A549 (cell line): ENCODE measurements at regions not wholly inside any gene's neighbourhood (a gene's known extent, or its start where the extent isn't known, plus 50 kb on each side); places are given as distances from the start of the nearest gene placed in this dataset.

Experiments
- HOXB5 ChIP-seq: fragments of 250-450 bp; sonication (Bioruptor Pico); IDR thresholded peaks from 2 replicates; pipeline ENCODE4 v1.5.0; 2020; ENCODE audit warnings: mild to moderate bottlenecking, moderate library complexity
- TF ChIP-seq, protein P1 (sequence below): fragments of >200 bp; sonication (Bioruptor Twin); formaldehyde crosslinking; IDR thresholded peaks from 3 replicates; pipeline ENCODE4 v1.5.1; 2016
- TF ChIP-seq, protein P2 (sequence below): IDR thresholded peaks from 2 replicates; pipeline ENCODE4 v1.6.1; 2012; ENCODE audit warnings: low read depth, borderline replicate concordance

DNA sequence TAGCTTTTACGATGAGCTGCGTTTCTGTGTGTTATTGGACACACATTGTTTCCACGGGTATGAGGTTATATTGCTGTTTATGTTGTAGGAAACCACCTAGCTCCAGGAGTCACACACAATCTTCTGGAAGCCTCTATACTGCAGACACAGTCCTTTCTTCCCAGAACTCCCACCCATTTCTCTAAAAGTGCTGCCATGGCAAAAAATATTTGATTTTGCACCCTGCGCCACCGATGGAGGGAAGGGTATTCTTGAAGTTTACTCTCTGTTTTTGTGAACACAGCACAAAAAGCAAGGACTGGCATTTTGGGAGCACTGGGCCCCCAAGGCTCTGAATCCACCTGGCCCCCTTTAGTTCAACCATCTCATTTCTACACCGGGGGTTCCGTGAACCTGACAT lies 187.5 kb downstream of the ICE1 start:
- no peak for TF ChIP-seq HOXB5
- TF ChIP-seq, protein P1, sequence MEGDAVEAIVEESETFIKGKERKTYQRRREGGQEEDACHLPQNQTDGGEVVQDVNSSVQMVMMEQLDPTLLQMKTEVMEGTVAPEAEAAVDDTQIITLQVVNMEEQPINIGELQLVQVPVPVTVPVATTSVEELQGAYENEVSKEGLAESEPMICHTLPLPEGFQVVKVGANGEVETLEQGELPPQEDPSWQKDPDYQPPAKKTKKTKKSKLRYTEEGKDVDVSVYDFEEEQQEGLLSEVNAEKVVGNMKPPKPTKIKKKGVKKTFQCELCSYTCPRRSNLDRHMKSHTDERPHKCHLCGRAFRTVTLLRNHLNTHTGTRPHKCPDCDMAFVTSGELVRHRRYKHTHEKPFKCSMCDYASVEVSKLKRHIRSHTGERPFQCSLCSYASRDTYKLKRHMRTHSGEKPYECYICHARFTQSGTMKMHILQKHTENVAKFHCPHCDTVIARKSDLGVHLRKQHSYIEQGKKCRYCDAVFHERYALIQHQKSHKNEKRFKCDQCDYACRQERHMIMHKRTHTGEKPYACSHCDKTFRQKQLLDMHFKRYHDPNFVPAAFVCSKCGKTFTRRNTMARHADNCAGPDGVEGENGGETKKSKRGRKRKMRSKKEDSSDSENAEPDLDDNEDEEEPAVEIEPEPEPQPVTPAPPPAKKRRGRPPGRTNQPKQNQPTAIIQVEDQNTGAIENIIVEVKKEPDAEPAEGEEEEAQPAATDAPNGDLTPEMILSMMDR: no peak
- TF ChIP-seq, protein P2, sequence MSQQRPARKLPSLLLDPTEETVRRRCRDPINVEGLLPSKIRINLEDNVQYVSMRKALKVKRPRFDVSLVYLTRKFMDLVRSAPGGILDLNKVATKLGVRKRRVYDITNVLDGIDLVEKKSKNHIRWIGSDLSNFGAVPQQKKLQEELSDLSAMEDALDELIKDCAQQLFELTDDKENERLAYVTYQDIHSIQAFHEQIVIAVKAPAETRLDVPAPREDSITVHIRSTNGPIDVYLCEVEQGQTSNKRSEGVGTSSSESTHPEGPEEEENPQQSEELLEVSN: no peak
